ENCODE measurements at regions not wholly inside any gene's neighbourhood (a gene's known extent, or its start where the extent isn't known, plus 50 kb on each side); places are given as distances from the start of the nearest gene placed in this dataset.

- DNase-seq: no peak
These were observed 222.9 kb downstream of the PTEN start for GRCh38 chr10:88086187-88086960.

- DNase-seq: no peak
These were observed 225.3 kb downstream of the PTEN start for GRCh38 chr10:88088441-88089340.

GRCh38 chr10:88089498-88089897, 226.1 kb downstream of the PTEN start:
- DNase-seq: no peak

GRCh38 chr10:88090568-88091214, 227.3 kb downstream of the PTEN start:
- DNase-seq: no peak

- peak; percentile 71 to 75 for DNase-seq
These were observed 228.2 kb downstream of the PTEN start for GRCh38 chr10:88091490-88092061.

GRCh38 chr10:88092265-88092664, 228.8 kb downstream of the PTEN start:
- no peak for DNase-seq

GRCh38 chr10:88092973-88093372, 229.5 kb downstream of the PTEN start:
- no peak for DNase-seq

- DNase-seq: no peak
These were observed 231.4 kb downstream of the PTEN start for GRCh38 chr10:88094795-88095194.

GRCh38 chr10:88095223-88095721, 231.8 kb downstream of the PTEN start:
- DNase-seq: no peak

GRCh38 chr10:88095778-88096431, 232.5 kb downstream of the PTEN start:
- DNase-seq: no peak

- no peak for DNase-seq
These were observed 233.7 kb downstream of the PTEN start for GRCh38 chr10:88097092-88097516.

GRCh38 chr10:88097536-88097935, 234.1 kb downstream of the PTEN start:
- DNase-seq: no peak

GRCh38 chr10:88100281-88100680, 236.9 kb downstream of the PTEN start:
- no peak for DNase-seq

GRCh38 chr10:88101666-88102065, 238.2 kb downstream of the PTEN start:
- DNase-seq: no peak

- DNase-seq: no peak
These were observed 240.2 kb downstream of the PTEN start for GRCh38 chr10:88103576-88103975.

GRCh38 chr10:88104223-88104622, 240.8 kb downstream of the PTEN start:
- DNase-seq: no peak

GRCh38 chr10:88106366-88106765, 242.9 kb downstream of the PTEN start:
- no peak for DNase-seq

GRCh38 chr10:88107296-88108097, 244.1 kb downstream of the PTEN start:
- no peak for DNase-seq

GRCh38 chr10:88108115-88108610, 244.7 kb downstream of the PTEN start:
- DNase-seq: no peak

GRCh38 chr10:88110355-88110754, 246.9 kb downstream of the PTEN start:
- DNase-seq: no peak

- DNase-seq: no peak
These were observed 247.4 kb downstream of the PTEN start for GRCh38 chr10:88110822-88111221.
